ENCODE measurements at regions not wholly inside any gene's neighbourhood (a gene's known extent, or its start where the extent isn't known, plus 50 kb on each side); places are given as distances from the start of the nearest gene placed in this dataset.

DNA sequence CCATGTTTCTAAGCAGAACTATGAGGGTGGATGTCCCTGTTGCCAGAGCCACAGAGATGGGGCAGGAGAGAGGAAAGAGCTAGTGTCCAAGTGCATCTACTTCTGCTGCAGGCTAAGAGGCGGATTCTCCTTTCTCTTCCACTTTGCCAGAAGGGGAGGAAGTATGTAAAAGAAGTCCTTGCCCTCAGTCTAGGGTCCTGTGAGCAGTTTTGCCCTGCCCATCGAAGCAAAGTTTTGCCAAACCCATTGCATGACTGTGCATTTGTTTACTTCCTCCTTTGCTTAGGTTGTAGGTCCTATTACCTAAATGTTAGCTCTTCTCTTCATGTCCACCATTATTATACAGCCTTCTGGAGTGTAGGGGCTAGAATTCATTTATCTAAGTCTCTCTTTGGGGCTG, 106.2 kb upstream of the ARMC2 start:
- H3K27me3 ChIP-seq (ENCODE audit: insufficient read depth), result no peaks in the 10 kb centered on the region
- Mint-ChIP-seq H3K27ac (no peak overlapping the region), H3K27me3 (ENCODE audit: insufficient read depth, low read depth, poor library complexity) (peaks cover 10% of the 10 kb centered on the region), H3K4me1 (peaks cover 23% of the 10 kb centered on the region), H3K36me3 (ENCODE audit: low read depth) (no peaks in the 10 kb centered on the region), H3K4me3 (no peak overlapping the region), H3K9me3 (no peaks in the 10 kb centered on the region)
- no peak overlapping the region for H2AFZ ChIP-seq
- no peaks in the 10 kb centered on the region for H3F3A ChIP-seq (replicated peaks; ENCODE audit: low read depth)
- H3K36me3 ChIP-seq (ENCODE audit: insufficient read depth), result no peaks in the 10 kb centered on the region
- DNase-seq (ENCODE audit: low spot score) (no peak), ATAC-seq (no peak)
- no peak overlapping the region for H3K27ac ChIP-seq (ENCODE audit: low read depth)
- H3K9me2 ChIP-seq (ENCODE audit: insufficient read depth), result no peaks in the 10 kb centered on the region; the same call in 1 of the 2 replicates
- H3K4me2 ChIP-seq, result no peak overlapping the region
- H3K4me3 ChIP-seq, result no peak overlapping the region
- TF ChIP-seq CREB1 (CRISPR knock-in tag; IDR thresholded peaks at IDR 0.05; ENCODE audit: low read depth) (no peak), STAT1 (IDR thresholded peaks at IDR 0.05; ENCODE audit: unreplicated experiment) (no peak), EZH2phosphoT487 (IDR thresholded peaks at IDR 0.05; ENCODE audit: unreplicated experiment) (no peak), EZH2 (IDR thresholded peaks at IDR 0.05; ENCODE audit: low read depth, unreplicated experiment) (no peak), ZNF114 (CRISPR knock-in tag; IDR thresholded peaks at IDR 0.05) (no peak), JUNB (IDR thresholded peaks at IDR 0.05; ENCODE audit: unreplicated experiment) (no peak), ZNF331 (CRISPR knock-in tag; IDR thresholded peaks at IDR 0.05; ENCODE audit: low read depth) (no peak), POLR2AphosphoS5 (IDR thresholded peaks at IDR 0.05; ENCODE audit: low read depth) (no peak), NANOG (IDR thresholded peaks at IDR 0.05; ENCODE audit: borderline replicate concordance) (no peak)
- TF ChIP-seq, protein P1, sequence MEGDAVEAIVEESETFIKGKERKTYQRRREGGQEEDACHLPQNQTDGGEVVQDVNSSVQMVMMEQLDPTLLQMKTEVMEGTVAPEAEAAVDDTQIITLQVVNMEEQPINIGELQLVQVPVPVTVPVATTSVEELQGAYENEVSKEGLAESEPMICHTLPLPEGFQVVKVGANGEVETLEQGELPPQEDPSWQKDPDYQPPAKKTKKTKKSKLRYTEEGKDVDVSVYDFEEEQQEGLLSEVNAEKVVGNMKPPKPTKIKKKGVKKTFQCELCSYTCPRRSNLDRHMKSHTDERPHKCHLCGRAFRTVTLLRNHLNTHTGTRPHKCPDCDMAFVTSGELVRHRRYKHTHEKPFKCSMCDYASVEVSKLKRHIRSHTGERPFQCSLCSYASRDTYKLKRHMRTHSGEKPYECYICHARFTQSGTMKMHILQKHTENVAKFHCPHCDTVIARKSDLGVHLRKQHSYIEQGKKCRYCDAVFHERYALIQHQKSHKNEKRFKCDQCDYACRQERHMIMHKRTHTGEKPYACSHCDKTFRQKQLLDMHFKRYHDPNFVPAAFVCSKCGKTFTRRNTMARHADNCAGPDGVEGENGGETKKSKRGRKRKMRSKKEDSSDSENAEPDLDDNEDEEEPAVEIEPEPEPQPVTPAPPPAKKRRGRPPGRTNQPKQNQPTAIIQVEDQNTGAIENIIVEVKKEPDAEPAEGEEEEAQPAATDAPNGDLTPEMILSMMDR (conservative IDR thresholded peaks at IDR 0.05; ENCODE audit: low read depth in 2 of 2), result no peak
- TF ChIP-seq, protein P2, sequence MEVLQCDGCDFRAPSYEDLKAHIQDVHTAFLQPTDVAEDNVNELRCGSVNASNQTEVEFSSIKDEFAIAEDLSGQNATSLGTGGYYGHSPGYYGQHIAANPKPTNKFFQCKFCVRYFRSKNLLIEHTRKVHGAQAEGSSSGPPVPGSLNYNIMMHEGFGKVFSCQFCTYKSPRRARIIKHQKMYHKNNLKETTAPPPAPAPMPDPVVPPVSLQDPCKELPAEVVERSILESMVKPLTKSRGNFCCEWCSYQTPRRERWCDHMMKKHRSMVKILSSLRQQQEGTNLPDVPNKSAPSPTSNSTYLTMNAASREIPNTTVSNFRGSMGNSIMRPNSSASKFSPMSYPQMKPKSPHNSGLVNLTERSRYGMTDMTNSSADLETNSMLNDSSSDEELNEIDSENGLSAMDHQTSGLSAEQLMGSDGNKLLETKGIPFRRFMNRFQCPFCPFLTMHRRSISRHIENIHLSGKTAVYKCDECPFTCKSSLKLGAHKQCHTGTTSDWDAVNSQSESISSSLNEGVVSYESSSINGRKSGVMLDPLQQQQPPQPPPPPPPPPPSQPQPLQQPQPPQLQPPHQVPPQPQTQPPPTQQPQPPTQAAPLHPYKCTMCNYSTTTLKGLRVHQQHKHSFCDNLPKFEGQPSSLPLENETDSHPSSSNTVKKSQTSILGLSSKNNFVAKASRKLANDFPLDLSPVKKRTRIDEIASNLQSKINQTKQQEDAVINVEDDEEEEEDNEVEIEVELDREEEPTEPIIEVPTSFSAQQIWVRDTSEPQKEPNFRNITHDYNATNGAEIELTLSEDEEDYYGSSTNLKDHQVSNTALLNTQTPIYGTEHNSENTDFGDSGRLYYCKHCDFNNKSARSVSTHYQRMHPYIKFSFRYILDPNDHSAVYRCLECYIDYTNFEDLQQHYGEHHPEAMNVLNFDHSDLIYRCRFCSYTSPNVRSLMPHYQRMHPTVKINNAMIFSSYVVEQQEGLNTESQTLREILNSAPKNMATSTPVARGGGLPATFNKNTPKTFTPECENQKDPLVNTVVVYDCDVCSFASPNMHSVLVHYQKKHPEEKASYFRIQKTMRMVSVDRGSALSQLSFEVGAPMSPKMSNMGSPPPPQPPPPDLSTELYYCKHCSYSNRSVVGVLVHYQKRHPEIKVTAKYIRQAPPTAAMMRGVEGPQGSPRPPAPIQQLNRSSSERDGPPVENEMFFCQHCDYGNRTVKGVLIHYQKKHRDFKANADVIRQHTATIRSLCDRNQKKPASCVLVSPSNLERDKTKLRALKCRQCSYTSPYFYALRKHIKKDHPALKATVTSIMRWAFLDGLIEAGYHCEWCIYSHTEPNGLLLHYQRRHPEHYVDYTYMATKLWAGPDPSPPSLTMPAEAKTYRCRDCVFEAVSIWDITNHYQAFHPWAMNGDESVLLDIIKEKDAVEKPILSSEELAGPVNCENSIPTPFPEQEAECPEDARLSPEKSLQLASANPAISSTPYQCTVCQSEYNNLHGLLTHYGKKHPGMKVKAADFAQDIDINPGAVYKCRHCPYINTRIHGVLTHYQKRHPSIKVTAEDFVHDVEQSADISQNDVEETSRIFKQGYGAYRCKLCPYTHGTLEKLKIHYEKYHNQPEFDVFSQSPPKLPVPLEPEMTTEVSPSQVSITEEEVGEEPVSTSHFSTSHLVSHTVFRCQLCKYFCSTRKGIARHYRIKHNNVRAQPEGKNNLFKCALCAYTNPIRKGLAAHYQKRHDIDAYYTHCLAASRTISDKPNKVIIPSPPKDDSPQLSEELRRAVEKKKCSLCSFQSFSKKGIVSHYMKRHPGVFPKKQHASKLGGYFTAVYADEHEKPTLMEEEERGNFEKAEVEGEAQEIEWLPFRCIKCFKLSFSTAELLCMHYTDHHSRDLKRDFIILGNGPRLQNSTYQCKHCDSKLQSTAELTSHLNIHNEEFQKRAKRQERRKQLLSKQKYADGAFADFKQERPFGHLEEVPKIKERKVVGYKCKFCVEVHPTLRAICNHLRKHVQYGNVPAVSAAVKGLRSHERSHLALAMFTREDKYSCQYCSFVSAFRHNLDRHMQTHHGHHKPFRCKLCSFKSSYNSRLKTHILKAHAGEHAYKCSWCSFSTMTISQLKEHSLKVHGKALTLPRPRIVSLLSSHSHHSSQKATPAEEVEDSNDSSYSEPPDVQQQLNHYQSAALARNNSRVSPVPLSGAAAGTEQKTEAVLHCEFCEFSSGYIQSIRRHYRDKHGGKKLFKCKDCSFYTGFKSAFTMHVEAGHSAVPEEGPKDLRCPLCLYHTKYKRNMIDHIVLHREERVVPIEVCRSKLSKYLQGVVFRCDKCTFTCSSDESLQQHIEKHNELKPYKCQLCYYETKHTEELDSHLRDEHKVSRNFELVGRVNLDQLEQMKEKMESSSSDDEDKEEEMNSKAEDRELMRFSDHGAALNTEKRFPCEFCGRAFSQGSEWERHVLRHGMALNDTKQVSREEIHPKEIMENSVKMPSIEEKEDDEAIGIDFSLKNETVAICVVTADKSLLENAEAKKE (CRISPR knock-in tag; IDR thresholded peaks at IDR 0.05), result no peak
- TF ChIP-seq, protein P3, sequence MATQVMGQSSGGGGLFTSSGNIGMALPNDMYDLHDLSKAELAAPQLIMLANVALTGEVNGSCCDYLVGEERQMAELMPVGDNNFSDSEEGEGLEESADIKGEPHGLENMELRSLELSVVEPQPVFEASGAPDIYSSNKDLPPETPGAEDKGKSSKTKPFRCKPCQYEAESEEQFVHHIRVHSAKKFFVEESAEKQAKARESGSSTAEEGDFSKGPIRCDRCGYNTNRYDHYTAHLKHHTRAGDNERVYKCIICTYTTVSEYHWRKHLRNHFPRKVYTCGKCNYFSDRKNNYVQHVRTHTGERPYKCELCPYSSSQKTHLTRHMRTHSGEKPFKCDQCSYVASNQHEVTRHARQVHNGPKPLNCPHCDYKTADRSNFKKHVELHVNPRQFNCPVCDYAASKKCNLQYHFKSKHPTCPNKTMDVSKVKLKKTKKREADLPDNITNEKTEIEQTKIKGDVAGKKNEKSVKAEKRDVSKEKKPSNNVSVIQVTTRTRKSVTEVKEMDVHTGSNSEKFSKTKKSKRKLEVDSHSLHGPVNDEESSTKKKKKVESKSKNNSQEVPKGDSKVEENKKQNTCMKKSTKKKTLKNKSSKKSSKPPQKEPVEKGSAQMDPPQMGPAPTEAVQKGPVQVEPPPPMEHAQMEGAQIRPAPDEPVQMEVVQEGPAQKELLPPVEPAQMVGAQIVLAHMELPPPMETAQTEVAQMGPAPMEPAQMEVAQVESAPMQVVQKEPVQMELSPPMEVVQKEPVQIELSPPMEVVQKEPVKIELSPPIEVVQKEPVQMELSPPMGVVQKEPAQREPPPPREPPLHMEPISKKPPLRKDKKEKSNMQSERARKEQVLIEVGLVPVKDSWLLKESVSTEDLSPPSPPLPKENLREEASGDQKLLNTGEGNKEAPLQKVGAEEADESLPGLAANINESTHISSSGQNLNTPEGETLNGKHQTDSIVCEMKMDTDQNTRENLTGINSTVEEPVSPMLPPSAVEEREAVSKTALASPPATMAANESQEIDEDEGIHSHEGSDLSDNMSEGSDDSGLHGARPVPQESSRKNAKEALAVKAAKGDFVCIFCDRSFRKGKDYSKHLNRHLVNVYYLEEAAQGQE (IDR thresholded peaks at IDR 0.05; ENCODE audit: unreplicated experiment), result no peak
- TF ChIP-seq, protein P4, sequence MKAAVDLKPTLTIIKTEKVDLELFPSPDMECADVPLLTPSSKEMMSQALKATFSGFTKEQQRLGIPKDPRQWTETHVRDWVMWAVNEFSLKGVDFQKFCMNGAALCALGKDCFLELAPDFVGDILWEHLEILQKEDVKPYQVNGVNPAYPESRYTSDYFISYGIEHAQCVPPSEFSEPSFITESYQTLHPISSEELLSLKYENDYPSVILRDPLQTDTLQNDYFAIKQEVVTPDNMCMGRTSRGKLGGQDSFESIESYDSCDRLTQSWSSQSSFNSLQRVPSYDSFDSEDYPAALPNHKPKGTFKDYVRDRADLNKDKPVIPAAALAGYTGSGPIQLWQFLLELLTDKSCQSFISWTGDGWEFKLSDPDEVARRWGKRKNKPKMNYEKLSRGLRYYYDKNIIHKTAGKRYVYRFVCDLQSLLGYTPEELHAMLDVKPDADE (IDR thresholded peaks at IDR 0.05), result no peak
- no peaks in the 10 kb centered on the region for H3K79me2 ChIP-seq (replicated peaks; ENCODE audit: insufficient read depth)
- no peaks in the 10 kb centered on the region for H4K20me1 ChIP-seq (replicated peaks; ENCODE audit: insufficient read depth)
- H3K4me1 ChIP-seq (ENCODE audit: insufficient read depth), result peaks cover 16% of the 10 kb centered on the region

Data from GM23338 (cell line).